Transverse colon (tissue), 4 donors: ENCODE measurements at regions not wholly inside any gene's neighbourhood (a gene's known extent, or its start where the extent isn't known, plus 50 kb on each side); places are given as distances from the start of the nearest gene placed in this dataset.
A peak's percentile ranks its signal among the peaks of the same experiment; 100 is the strongest.

Source experiments
- DNase-seq: peaks from one replicate; pipeline ENCODE4 v3.0.0-alpha.2; 2019
- H3K27ac ChIP-seq, 4 donors: fragments of 200-600 bp; sonication (generic); 2 replicates each; pipeline ENCODE4 v1.5.1; 2016 to 2018; ENCODE audit warnings: inconsistent platforms in 4 of 4
- H3K27me3 ChIP-seq: fragments of 200-600 bp; sonication (generic); 2 replicates; pipeline ENCODE4 v1.5.1; 2017; ENCODE audit warnings: inconsistent platforms
- H3K36me3 ChIP-seq, 4 donors: fragments of 200-600 bp; sonication (generic); 2 replicates each; pipeline ENCODE4 v1.5.1; 2017 to 2019; ENCODE audit warnings: inconsistent platforms in 4 of 4
- H3K4me1 ChIP-seq, 4 donors: fragments of 200-600 bp; sonication (generic); 2 replicates each; pipeline ENCODE4 v1.5.1; 2017 to 2020; ENCODE audit warnings: inconsistent platforms in 4 of 4
- H3K4me3 ChIP-seq, 4 donors: fragments of 200-600 bp; sonication (generic); 1 replicate in 1 of 4; 2 replicates in 3 of 4; pipeline versions ENCODE4 v1.5.1 to v1.6.1; 2017 to 2019; ENCODE audit warnings: inconsistent platforms in 4 of 4
- H3K9me3 ChIP-seq, 2 donors: fragments of 200-600 bp; sonication (generic); 2 replicates each; pipeline ENCODE4 v1.5.1; 2017 to 2019; ENCODE audit warnings: inconsistent platforms in 2 of 2
- EP300 ChIP-seq: sonication (generic); formaldehyde crosslinking; IDR thresholded peaks from one replicate; pipeline ENCODE4 v1.6.1; 2017; ENCODE audit warnings: antibody characterized with exemption, low read depth
- POLR2A ChIP-seq: fragments of 450-650 bp; IDR thresholded peaks from one replicate; pipeline ENCODE4 v1.6.1; 2016; ENCODE audit warnings: antibody characterized with exemption, mild to moderate bottlenecking, moderate library complexity
- POLR2AphosphoS5 ChIP-seq, 3 donors: sonication (generic); formaldehyde crosslinking; IDR thresholded peaks; one replicate each; pipeline ENCODE4 v1.6.1; 2016; ENCODE audit warnings: antibody characterized with exemption in 3 of 3
- WGBS, 2 donors: methylation state at CpG; one replicate each; pipeline ENCODE4 v1.1.5; 2018; ENCODE audit warnings: low coverage in 1 of 2; 5-methylcytosine and 5-hydroxymethylcytosine counted together
- in situ Hi-C, 4 donors: fragments of 200-750 bp; cut with MboI; loops; one replicate each; pipeline versions ENCODE4 v1.15.0 to v1.15.1; 2017; ENCODE audit warnings: low sequenced_read_pairs in 3 of 4, low pct_ligation_motif_present in 1 of 4, low pct_unique_long_range_greater_than_20kb in 1 of 4
- intact Hi-C: fragments of 100-400 bp; cut with DNase I; formaldehyde crosslinking; loops from one replicate; pipeline ENCODE4 v1.15.1; 2023; ENCODE audit warnings: low total_unique reads
- TF ChIP-seq, protein P1 (sequence below), 5 experiments: fragments of 200-600 bp in 3 of 5; fragments of 450-650 bp in 2 of 5; sonication (generic) in 3 of 5; IDR thresholded peaks; 1 replicate in 2 of 5; 2 replicates in 3 of 5; pipeline ENCODE4 v1.5.1; 2016 to 2017; ENCODE audit warnings: antibody characterized with exemption in 5 of 5, inconsistent platforms in 3 of 5, mild to moderate bottlenecking in 2 of 5, moderate library complexity in 1 of 5

GRCh38 chr5:37996918-37997317 lies 157.1 kb upstream of the GDNF start:
- intact Hi-C loops, result no loop called here
- no peak for DNase-seq

DNA sequence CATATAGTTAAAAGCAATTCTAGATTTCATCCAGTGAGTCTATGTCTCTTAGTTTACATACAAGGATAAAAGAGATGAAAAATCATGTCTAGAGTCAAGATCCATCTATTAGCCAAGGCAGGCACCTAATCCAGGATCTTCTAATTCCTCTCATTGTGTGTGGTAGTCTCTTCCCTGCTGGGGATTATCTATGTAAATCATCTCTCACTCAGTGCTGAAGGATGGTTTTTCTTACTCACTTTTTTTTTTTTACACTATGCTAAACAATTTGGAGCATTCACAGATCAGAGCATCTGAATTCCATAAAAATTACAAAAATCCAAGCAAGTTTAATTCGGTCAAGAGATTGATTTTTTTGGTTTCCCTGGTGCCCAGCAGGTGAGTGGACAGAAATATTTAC lies 154.9 kb upstream of the GDNF start:
- TF ChIP-seq POLR2AphosphoS5 (IDR thresholded peaks at IDR 0.05) (no peak), POLR2A (no peak), EP300 (no peak)
- TF ChIP-seq, protein P1, sequence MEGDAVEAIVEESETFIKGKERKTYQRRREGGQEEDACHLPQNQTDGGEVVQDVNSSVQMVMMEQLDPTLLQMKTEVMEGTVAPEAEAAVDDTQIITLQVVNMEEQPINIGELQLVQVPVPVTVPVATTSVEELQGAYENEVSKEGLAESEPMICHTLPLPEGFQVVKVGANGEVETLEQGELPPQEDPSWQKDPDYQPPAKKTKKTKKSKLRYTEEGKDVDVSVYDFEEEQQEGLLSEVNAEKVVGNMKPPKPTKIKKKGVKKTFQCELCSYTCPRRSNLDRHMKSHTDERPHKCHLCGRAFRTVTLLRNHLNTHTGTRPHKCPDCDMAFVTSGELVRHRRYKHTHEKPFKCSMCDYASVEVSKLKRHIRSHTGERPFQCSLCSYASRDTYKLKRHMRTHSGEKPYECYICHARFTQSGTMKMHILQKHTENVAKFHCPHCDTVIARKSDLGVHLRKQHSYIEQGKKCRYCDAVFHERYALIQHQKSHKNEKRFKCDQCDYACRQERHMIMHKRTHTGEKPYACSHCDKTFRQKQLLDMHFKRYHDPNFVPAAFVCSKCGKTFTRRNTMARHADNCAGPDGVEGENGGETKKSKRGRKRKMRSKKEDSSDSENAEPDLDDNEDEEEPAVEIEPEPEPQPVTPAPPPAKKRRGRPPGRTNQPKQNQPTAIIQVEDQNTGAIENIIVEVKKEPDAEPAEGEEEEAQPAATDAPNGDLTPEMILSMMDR (IDR thresholded peaks at IDR 0.05), result no peak
- intact Hi-C loops (no loop called here), in situ Hi-C loops (no loop called here)
- DNase-seq, result no peak
- H3K4me3 ChIP-seq, result no peak overlapping the region
- H3K9me3 ChIP-seq, result no peaks in the 10 kb centered on the region
- no peaks in the 10 kb centered on the region for H3K27me3 ChIP-seq
- no peak overlapping the region for H3K27ac ChIP-seq
- no peaks in the 10 kb centered on the region for H3K4me1 ChIP-seq
- H3K36me3 ChIP-seq, result no peaks in the 10 kb centered on the region
- WGBS, 2 donors, result 79% methylated on average over 1 of the region's 1 CpG; no CpG with 5 or more reads in 1 of the 2 donors

More at GRCh38 chr5:37996918-37997317, 157.1 kb upstream of the GDNF start:
- WGBS, 2 donors, result 90 to 98% methylated on average over 2 to 3 of the region's 3 CpGs
- H3K4me3 ChIP-seq, result no peak overlapping the region
- H3K36me3 ChIP-seq, result no peaks in the 10 kb centered on the region
- H3K4me1 ChIP-seq, result no peaks in the 10 kb centered on the region
- H3K9me3 ChIP-seq, result no peaks in the 10 kb centered on the region
- in situ Hi-C loops, result no loop called here
- no peaks in the 10 kb centered on the region for H3K27me3 ChIP-seq
- TF ChIP-seq, protein P1 (IDR thresholded peaks at IDR 0.05), result no peak
- no peak overlapping the region for H3K27ac ChIP-seq

DNA sequence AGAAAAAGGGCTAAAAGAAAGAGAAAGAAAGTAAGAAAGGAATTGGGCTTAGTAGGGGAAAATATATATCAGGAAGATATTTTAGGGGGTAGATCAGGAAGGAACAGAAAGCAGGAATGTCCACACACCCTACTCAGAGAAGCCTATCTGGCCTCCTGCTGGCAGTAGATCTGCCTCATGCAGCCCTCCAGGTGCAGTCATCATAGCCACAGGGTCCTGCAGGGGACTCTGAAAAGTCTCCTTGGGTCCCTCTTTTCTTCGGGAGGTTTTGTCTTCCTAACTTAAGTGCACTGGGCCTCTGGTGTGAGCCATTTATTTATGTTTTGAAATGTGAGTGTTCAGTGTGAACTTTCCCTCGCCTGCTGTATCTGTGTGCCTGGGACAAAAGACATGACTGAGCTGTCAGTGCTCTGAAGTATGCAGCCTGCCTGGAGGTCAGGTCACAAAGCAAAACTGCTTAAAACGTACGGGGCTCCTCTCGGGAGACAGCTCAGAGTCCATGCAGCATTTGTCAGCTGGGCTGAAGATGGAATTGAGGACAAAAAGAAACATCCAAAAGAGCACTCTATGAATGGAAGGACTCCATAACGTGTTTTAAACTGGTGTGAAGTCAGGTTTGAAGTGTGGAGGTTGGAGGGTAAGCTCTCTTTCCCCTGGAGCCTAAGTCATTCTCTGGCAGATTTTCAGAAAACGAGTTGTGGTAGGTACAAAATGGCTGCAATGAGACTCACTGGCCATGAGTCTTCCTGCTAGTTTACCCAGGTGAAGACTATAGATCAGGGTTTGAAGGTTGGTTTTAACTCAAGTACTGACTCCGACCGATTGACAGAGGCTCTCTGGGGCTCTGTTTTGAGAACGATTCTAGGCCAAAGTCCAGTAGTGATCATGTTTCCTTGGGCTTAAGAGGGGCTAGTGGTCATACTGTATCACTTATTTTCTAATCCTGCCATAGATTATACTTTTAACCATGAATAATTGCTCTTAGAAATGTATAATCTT lies 151.8 kb upstream of the GDNF start:
- no peaks in the 10 kb centered on the region for H3K36me3 ChIP-seq
- no peaks in the 10 kb centered on the region for H3K27me3 ChIP-seq
- in situ Hi-C loops, result no loop called here
- H3K9me3 ChIP-seq, result no peaks in the 10 kb centered on the region
- WGBS, 2 donors, result 52 to 60% methylated on average over 3 to 10 of the region's 10 CpGs
- DNase-seq, result no peak
- H3K27ac ChIP-seq, result peak overlapping the region in 2 of 4 donors; percentile 10 to 11
- no peak overlapping the region for H3K4me3 ChIP-seq
- intact Hi-C loops, result no loop called here
- TF ChIP-seq, protein P1 (IDR thresholded peaks at IDR 0.05), result no peak
- TF ChIP-seq POLR2AphosphoS5 (IDR thresholded peaks at IDR 0.05) (no peak), EP300 (no peak), POLR2A (no peak)
- peaks cover 0 to 3% (median 2%) of the 10 kb centered on the region in 4 donors for H3K4me1 ChIP-seq

- Histone ChIP-seq H3K9me3 (no peaks in the 10 kb centered on the region), H3K4me3 (no peak overlapping the region), H3K27ac (no peak overlapping the region), H3K4me1 (peaks cover 0 to 3% (median 2%) of the 10 kb centered on the region in 4 donors), H3K36me3 (no peaks in the 10 kb centered on the region), H3K27me3 (no peaks in the 10 kb centered on the region)
- no peak for TF ChIP-seq EP300
- no peak for TF ChIP-seq POLR2A
- no peak for TF ChIP-seq POLR2AphosphoS5 (IDR thresholded peaks at IDR 0.05)
- TF ChIP-seq, protein P1 (IDR thresholded peaks at IDR 0.05), result no peak
- intact Hi-C loops, result no loop called here
- in situ Hi-C loops, result no loop called here
- no peak for DNase-seq
- WGBS, 2 donors, result 71 to 78% methylated on average over 1 of the region's 1 CpG
Measured at GRCh38 chr5:37989884-37990283, 150.0 kb upstream of the GDNF start.
